ENCODE measurements at regions not wholly inside any gene's neighbourhood (a gene's known extent, or its start where the extent isn't known, plus 50 kb on each side); places are given as distances from the start of the nearest gene placed in this dataset.

DNA sequence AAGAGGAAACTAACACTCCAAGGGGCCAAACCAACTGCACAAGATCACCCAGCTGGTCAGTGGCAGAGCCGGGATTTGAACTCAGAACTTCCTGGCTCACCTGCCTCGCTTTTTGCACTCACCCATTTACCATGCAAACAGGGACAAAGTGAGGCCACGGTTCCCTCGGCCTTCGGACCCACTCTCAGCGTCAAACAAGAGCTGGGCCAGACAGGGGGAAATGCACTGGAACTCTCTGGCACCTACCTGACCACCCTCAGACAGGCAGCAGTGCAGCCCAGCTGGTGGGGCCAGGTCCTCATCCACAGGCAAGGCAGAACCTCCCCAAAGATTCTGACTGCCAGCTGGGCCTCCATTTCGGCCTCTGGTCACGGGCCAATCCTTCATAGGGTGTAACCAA is 93.7 kb upstream of the SRSF6 start:
- FAIRE-seq (no peak), DNase-seq (ENCODE audit: extremely low read depth in 1 of 4, low spot score in 3 of 4) (no peak), ATAC-seq (no peak)
- Histone ChIP-seq H3K4me1 (replicated peaks in 1 of 2; ENCODE audit: control insufficient read depth in 2 of 2, insufficient read depth in 2 of 2, low read length in 2 of 2) (no peaks in the 10 kb centered on the region), H3K4me2 (ENCODE audit: insufficient read depth, low read length) (no peak overlapping the region), H3K9me3 (replicated peaks; ENCODE audit: control insufficient read depth, insufficient read depth, low read depth, low read length) (no peaks in the 10 kb centered on the region), H3K27ac (ENCODE audit: extremely low read depth, low read depth, low read length) (no peak overlapping the region), H4K20me1 (replicated peaks; ENCODE audit: control insufficient read depth, insufficient read depth, low read length) (0 out of 2 replicates have a peak, but pooled peaks cover 7% of the 10 kb centered on the region), H3K9ac (ENCODE audit: insufficient read depth in 1 of 2, low read depth in 2 of 2, low read length in 2 of 2) (no peak overlapping the region), H3K79me2 (ENCODE audit: control insufficient read depth, insufficient read depth, low read length) (no peaks in the 10 kb centered on the region), H3K9me1 (ENCODE audit: control insufficient read depth, insufficient read depth, low read length) (no peaks in the 10 kb centered on the region), H2AFZ (ENCODE audit: low read depth, low read length) (no peak overlapping the region), H3K4me3 (no peak overlapping the region), H3K27me3 (ENCODE audit: control insufficient read depth in 2 of 2, insufficient read depth in 2 of 2, low read length in 2 of 2) (peaks cover 5 to 31% of the 10 kb centered on the region in 2 experiments; a peak in 4 of 5 replicates), H3K36me3 (ENCODE audit: control insufficient read depth, insufficient read depth, low read length) (no peaks in the 10 kb centered on the region)
- in situ Hi-C loops (cut with MboI): no loop called here
- no peak for TF ChIP-seq BRD4 (IDR thresholded peaks at IDR 0.05)
- no peak for TF ChIP-seq HCFC1 (IDR thresholded peaks at IDR 0.05; ENCODE audit: low read depth, low read length)
- no peak for TF ChIP-seq ZNF699 (CRISPR knock-in tag; IDR thresholded peaks at IDR 0.05; ENCODE audit: insufficient replicate concordance)
- no peak for TF ChIP-seq MCM7 (IDR thresholded peaks at IDR 0.05)
- no peak for TF ChIP-seq MAFG (tag; conservative IDR thresholded peaks at IDR 0.05)
- TF ChIP-seq, protein P1, sequence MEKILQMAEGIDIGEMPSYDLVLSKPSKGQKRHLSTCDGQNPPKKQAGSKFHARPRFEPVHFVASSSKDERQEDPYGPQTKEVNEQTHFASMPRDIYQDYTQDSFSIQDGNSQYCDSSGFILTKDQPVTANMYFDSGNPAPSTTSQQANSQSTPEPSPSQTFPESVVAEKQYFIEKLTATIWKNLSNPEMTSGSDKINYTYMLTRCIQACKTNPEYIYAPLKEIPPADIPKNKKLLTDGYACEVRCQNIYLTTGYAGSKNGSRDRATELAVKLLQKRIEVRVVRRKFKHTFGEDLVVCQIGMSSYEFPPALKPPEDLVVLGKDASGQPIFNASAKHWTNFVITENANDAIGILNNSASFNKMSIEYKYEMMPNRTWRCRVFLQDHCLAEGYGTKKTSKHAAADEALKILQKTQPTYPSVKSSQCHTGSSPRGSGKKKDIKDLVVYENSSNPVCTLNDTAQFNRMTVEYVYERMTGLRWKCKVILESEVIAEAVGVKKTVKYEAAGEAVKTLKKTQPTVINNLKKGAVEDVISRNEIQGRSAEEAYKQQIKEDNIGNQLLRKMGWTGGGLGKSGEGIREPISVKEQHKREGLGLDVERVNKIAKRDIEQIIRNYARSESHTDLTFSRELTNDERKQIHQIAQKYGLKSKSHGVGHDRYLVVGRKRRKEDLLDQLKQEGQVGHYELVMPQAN (IDR thresholded peaks at IDR 0.05; ENCODE audit: borderline replicate concordance): no peak
- TF ChIP-seq, protein P2, sequence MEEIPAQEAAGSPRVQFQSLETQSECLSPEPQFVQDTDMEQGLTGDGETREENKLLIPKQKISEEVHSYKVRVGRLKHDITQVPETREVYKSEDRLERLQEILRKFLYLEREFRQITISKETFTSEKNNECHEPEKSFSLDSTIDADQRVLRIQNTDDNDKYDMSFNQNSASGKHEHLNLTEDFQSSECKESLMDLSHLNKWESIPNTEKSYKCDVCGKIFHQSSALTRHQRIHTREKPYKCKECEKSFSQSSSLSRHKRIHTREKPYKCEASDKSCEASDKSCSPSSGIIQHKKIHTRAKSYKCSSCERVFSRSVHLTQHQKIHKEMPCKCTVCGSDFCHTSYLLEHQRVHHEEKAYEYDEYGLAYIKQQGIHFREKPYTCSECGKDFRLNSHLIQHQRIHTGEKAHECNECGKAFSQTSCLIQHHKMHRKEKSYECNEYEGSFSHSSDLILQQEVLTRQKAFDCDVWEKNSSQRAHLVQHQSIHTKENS (CRISPR knock-in tag; IDR thresholded peaks at IDR 0.05): no peak
- TF ChIP-seq MEF2A (IDR thresholded peaks at IDR 0.05; ENCODE audit: control insufficient read depth, low read depth, low read length): no peak
- no peak for TF ChIP-seq ZNF785 (CRISPR knock-in tag; IDR thresholded peaks at IDR 0.05)
- BruUV-seq (replicated peaks): no TSS peak
- 1% methylated on average over 8 of the region's 8 CpGs for WGBS (ENCODE audit: insufficient coverage, low coverage, missing lambda C conversion rate)
- CTCF ChIA-PET (ENCODE audit: low intra/inter-chr PET ratio): no interaction called here
- POLR2A ChIA-PET: interaction anchor here (0.6 kb wide), 1 partner anchor 35 kb away, joined by 3 read pairs; no protein-coding TSS in a partner anchor
- intact Hi-C loops (cut with micrococcal nuclease): no loop called here
